GM23248 (cell line): ENCODE measurements at regions not wholly inside any gene's neighbourhood (a gene's known extent, or its start where the extent isn't known, plus 50 kb on each side); places are given as distances from the start of the nearest gene placed in this dataset.

Experiments used
- DNase-seq: peaks from one replicate; pipeline ENCODE4 v3.0.0-alpha.2; 2015
- H2AFZ ChIP-seq: fragments of 200-600 bp; sonication (generic); 2 replicates; pipeline ENCODE4 v1.6.1; 2016; ENCODE audit warnings: antibody characterized with exemption
- H3F3A ChIP-seq: fragments of 200-600 bp; sonication (generic); 2 replicates; pipeline ENCODE4 v1.6.1; 2016; ENCODE audit warnings: mild to moderate bottlenecking, antibody characterized with exemption, mixed run types; ENCODE audit not compliant: insufficient read depth
- H3K27ac ChIP-seq: fragments of 200-600 bp; sonication (generic); 2 replicates; pipeline ENCODE4 v1.5.1; 2016; ENCODE audit warnings: mild to moderate bottlenecking
- H3K27me3 ChIP-seq: fragments of 200-600 bp; sonication (generic); replicated peaks from 2 replicates; pipeline ENCODE4 v1.6.1; 2016; ENCODE audit warnings: mild to moderate bottlenecking; ENCODE audit not compliant: insufficient read depth
- H3K36me3 ChIP-seq: fragments of 200-600 bp; sonication (generic); 2 replicates; pipeline ENCODE4 v1.6.1; 2016; ENCODE audit warnings: low read depth, mild to moderate bottlenecking
- H3K4me1 ChIP-seq: fragments of 200-600 bp; sonication (generic); 2 replicates; pipeline ENCODE4 v1.6.1; 2016; ENCODE audit warnings: mild to moderate bottlenecking; ENCODE audit not compliant: insufficient read depth
- H3K4me2 ChIP-seq: fragments of 200-600 bp; sonication (generic); one replicate; pipeline ENCODE4 v1.6.1; 2016; ENCODE audit warnings: mild to moderate bottlenecking; ENCODE audit not compliant: unreplicated experiment
- H3K4me3 ChIP-seq: fragments of 200-600 bp; sonication (generic); 2 replicates; pipeline ENCODE4 v1.5.1; 2016; ENCODE audit warnings: mild to moderate bottlenecking
- H3K79me2 ChIP-seq: fragments of 200-600 bp; sonication (generic); 2 replicates; pipeline ENCODE4 v1.6.1; 2016; ENCODE audit warnings: mild to moderate bottlenecking; ENCODE audit not compliant: insufficient read depth
- H3K9ac ChIP-seq: fragments of 200-600 bp; sonication (generic); 2 replicates; pipeline ENCODE4 v1.6.1; 2016; ENCODE audit warnings: mild to moderate bottlenecking
- H3K9me2 ChIP-seq: fragments of 200-600 bp; sonication (generic); 2 replicates; pipeline ENCODE4 v1.6.1; 2016; ENCODE audit warnings: mixed run types, mild to moderate bottlenecking, moderate library complexity; ENCODE audit not compliant: insufficient read depth
- H3K9me3 ChIP-seq: fragments of 200-600 bp; sonication (generic); one replicate; pipeline ENCODE4 v1.6.1; 2017; ENCODE audit warnings: low read depth
- H4K20me1 ChIP-seq: fragments of 200-600 bp; sonication (generic); 2 replicates; pipeline ENCODE4 v1.6.0; 2016; ENCODE audit not compliant: insufficient read depth
- EZH2 ChIP-seq: fragments of 200-600 bp; sonication (generic); IDR thresholded peaks from 2 replicates; pipeline ENCODE4 v1.6.1; 2018; ENCODE audit warnings: antibody characterized with exemption, mild to moderate bottlenecking; ENCODE audit not compliant: insufficient read depth, poor library complexity, severe bottlenecking
- EZH2phosphoT487 ChIP-seq: fragments of 200-600 bp; sonication (generic); IDR thresholded peaks from 2 replicates; pipeline ENCODE4 v1.6.1; 2018; ENCODE audit warnings: antibody characterized with exemption, moderate library complexity, mild to moderate bottlenecking, low read depth; ENCODE audit not compliant: insufficient read depth
- WGBS, 2 experiments: methylation state at CpG; one replicate each; pipeline ENCODE4 v1.1.6; 2015 to 2017; ENCODE audit warnings: low lambda C conversion rate in 2 of 2, low coverage in 1 of 2; ENCODE audit errors: missing lambda C conversion rate in 2 of 2; 5-methylcytosine and 5-hydroxymethylcytosine counted together
- in situ Hi-C: fragments of 300-500 bp; cut with MboI; formaldehyde crosslinking; loops from 2 replicates; pipeline ENCODE4 v1.15.0; 2020

GRCh38 chr1:113282008-113282892, 108.1 kb upstream of the MAGI3 start:
- H3K9me2 ChIP-seq = no peaks in the 10 kb centered on the region
- WGBS, 2 experiments = 14 to 24% methylated on average over 3 of the region's 3 CpGs
- no peaks in the 10 kb centered on the region for H3F3A ChIP-seq
- DNase-seq = no peak
- peaks cover 4% of the 10 kb centered on the region; the same call in 1 of the 2 replicates for H3K27me3 ChIP-seq
- no peaks in the 10 kb centered on the region for H3K4me1 ChIP-seq
- TF ChIP-seq EZH2phosphoT487 = no peak
- TF ChIP-seq EZH2 = no peak
- H3K4me2 ChIP-seq = no peak overlapping the region
- H3K9ac ChIP-seq = no peak overlapping the region
- no peaks in the 10 kb centered on the region for H3K9me3 ChIP-seq
- no peak overlapping the region for H3K27ac ChIP-seq
- H2AFZ ChIP-seq = no peak overlapping the region
- H3K36me3 ChIP-seq = no peaks in the 10 kb centered on the region
- H3K79me2 ChIP-seq = no peaks in the 10 kb centered on the region
- in situ Hi-C loops = no loop called here
- no peaks in the 10 kb centered on the region for H4K20me1 ChIP-seq
- no peak overlapping the region for H3K4me3 ChIP-seq

GRCh38 chr1:113282893-113283285, 107.4 kb upstream of the MAGI3 start:
- no peaks in the 10 kb centered on the region for H3K36me3 ChIP-seq
- no peak for TF ChIP-seq EZH2phosphoT487
- TF ChIP-seq EZH2 = no peak
- H3K9me2 ChIP-seq = no peaks in the 10 kb centered on the region
- H2AFZ ChIP-seq = no peak overlapping the region
- H3K4me1 ChIP-seq = no peaks in the 10 kb centered on the region
- no peak overlapping the region for H3K9ac ChIP-seq
- H3K9me3 ChIP-seq = no peaks in the 10 kb centered on the region
- H3K4me2 ChIP-seq = no peak overlapping the region
- no peaks in the 10 kb centered on the region for H3F3A ChIP-seq
- no peaks in the 10 kb centered on the region for H4K20me1 ChIP-seq
- DNase-seq = no peak
- H3K4me3 ChIP-seq = no peak overlapping the region
- no peaks in the 10 kb centered on the region for H3K79me2 ChIP-seq
- peaks cover 4% of the 10 kb centered on the region; the same call in 1 of the 2 replicates for H3K27me3 ChIP-seq
- in situ Hi-C loops = no loop called here
- 25 to 27% methylated on average over 11 of the region's 11 CpGs for WGBS, 2 experiments
- H3K27ac ChIP-seq = no peak overlapping the region

GRCh38 chr1:113283914-113284313, 106.4 kb upstream of the MAGI3 start:
- no peak for DNase-seq
- no peaks in the 10 kb centered on the region for H4K20me1 ChIP-seq
- no peak overlapping the region for H3K4me3 ChIP-seq
- no peak overlapping the region for H3K9ac ChIP-seq
- TF ChIP-seq EZH2phosphoT487 (no peak), EZH2 (no peak)
- in situ Hi-C loops = no loop called here
- no peaks in the 10 kb centered on the region for H3F3A ChIP-seq
- H3K27ac ChIP-seq = no peak overlapping the region
- H3K79me2 ChIP-seq = no peaks in the 10 kb centered on the region
- H3K4me2 ChIP-seq = no peak overlapping the region
- H3K4me1 ChIP-seq = no peaks in the 10 kb centered on the region
- H3K9me3 ChIP-seq = no peaks in the 10 kb centered on the region
- H3K27me3 ChIP-seq = peaks cover 4% of the 10 kb centered on the region; the same call in 1 of the 2 replicates
- no peak overlapping the region for H2AFZ ChIP-seq
- no peaks in the 10 kb centered on the region for H3K36me3 ChIP-seq
- H3K9me2 ChIP-seq = no peaks in the 10 kb centered on the region

- TF ChIP-seq EZH2phosphoT487 (no peak), EZH2 (no peak)
- no peaks in the 10 kb centered on the region for H3K4me1 ChIP-seq
- H3K4me3 ChIP-seq = no peak overlapping the region
- WGBS, 2 experiments = 60 to 61% methylated on average over 1 of the region's 1 CpG
- H3F3A ChIP-seq = no peaks in the 10 kb centered on the region
- no peak overlapping the region for H3K4me2 ChIP-seq
- in situ Hi-C loops = no loop called here
- no peaks in the 10 kb centered on the region for H3K79me2 ChIP-seq
- no peak for DNase-seq
- no peaks in the 10 kb centered on the region for H3K9me2 ChIP-seq
- no peaks in the 10 kb centered on the region for H3K36me3 ChIP-seq
- H2AFZ ChIP-seq = no peak overlapping the region
- H4K20me1 ChIP-seq = no peaks in the 10 kb centered on the region
- no peak overlapping the region for H3K27ac ChIP-seq
- no peak overlapping the region for H3K9ac ChIP-seq
- no peaks in the 10 kb centered on the region for H3K27me3 ChIP-seq
- no peaks in the 10 kb centered on the region for H3K9me3 ChIP-seq
These were observed 104.2 kb upstream of the MAGI3 start for GRCh38 chr1:113286156-113286555.
